CD14-positive monocyte (primary cell): ENCODE measurements at regions not wholly inside any gene's neighbourhood (a gene's known extent, or its start where the extent isn't known, plus 50 kb on each side); places are given as distances from the start of the nearest gene placed in this dataset.

ENCODE experiments used
- DNase-seq, 3 donors: peaks; one replicate each; pipeline ENCODE4 v3.0.0-alpha.2; 2011 to 2022
- H2AFZ ChIP-seq: 2 replicates; pipeline ENCODE4 v1.6.0; 2012; ENCODE audit warnings: mild to moderate bottlenecking, low read depth, low read length, inconsistent platforms; ENCODE audit not compliant: insufficient read depth, poor library complexity, severe bottlenecking
- H3K27ac ChIP-seq, 2 donors: 1 replicate in 1 of 2; 2 replicates in 1 of 2; pipeline ENCODE4 v1.5.1; 2012 to 2013; ENCODE audit warnings: low read length in 2 of 2, control low read depth in 1 of 2, inconsistent platforms in 1 of 2, low read depth in 1 of 2, mild to moderate bottlenecking in 1 of 2
- H3K27me3 ChIP-seq, 2 donors: one replicate each; pipeline versions ENCODE4 v1.6.0 to v1.6.1; 2011 to 2013; ENCODE audit warnings: low read length in 2 of 2; ENCODE audit not compliant: control insufficient read depth in 2 of 2, insufficient read depth in 2 of 2
- H3K36me3 ChIP-seq, 2 donors: replicated peaks in 1 of 2; 1 replicate in 1 of 2; 2 replicates in 1 of 2; pipeline versions ENCODE4 v1.5.1 to v1.6.1; 2012 to 2013; ENCODE audit warnings: low read length in 2 of 2, control low read depth in 1 of 2, inconsistent platforms in 1 of 2, mild to moderate bottlenecking in 1 of 2; ENCODE audit not compliant: insufficient read depth in 2 of 2, control insufficient read depth in 1 of 2
- H3K4me1 ChIP-seq, 2 donors: 1 replicate in 1 of 2; 2 replicates in 1 of 2; pipeline versions ENCODE4 v1.5.1 to v1.6.1; 2012 to 2013; ENCODE audit warnings: low read length in 2 of 2, control low read depth in 1 of 2, inconsistent platforms in 1 of 2, mild to moderate bottlenecking in 1 of 2, moderate library complexity in 1 of 2; ENCODE audit not compliant: insufficient read depth in 2 of 2, control insufficient read depth in 1 of 2
- H3K4me2 ChIP-seq: replicated peaks from 2 replicates; pipeline ENCODE3; 2012; ENCODE audit warnings: low read length, moderate library complexity, mild to moderate bottlenecking; ENCODE audit not compliant: poor library complexity, severe bottlenecking; ENCODE audit errors: extremely low read depth
- H3K4me3 ChIP-seq, 3 experiments: fragments of 200-600 bp in 1 of 3; sonication (generic) in 1 of 3; replicated peaks in 1 of 3; 1 replicate in 2 of 3; 2 replicates in 1 of 3; pipeline ENCODE4 v1.5.1; 2011 to 2013; ENCODE audit warnings: low read length in 3 of 3, mild to moderate bottlenecking in 3 of 3, control low read depth in 2 of 3, low read depth in 2 of 3, inconsistent platforms in 1 of 3, moderate library complexity in 1 of 3
- H3K79me2 ChIP-seq: 2 replicates; pipeline ENCODE4 v1.6.0; 2012; ENCODE audit warnings: mild to moderate bottlenecking, control low read depth, inconsistent platforms, low read length, moderate library complexity; ENCODE audit not compliant: insufficient read depth
- H3K9ac ChIP-seq: 2 replicates; pipeline ENCODE4 v1.6.0; 2017; ENCODE audit warnings: low read length, mild to moderate bottlenecking; ENCODE audit not compliant: insufficient read depth, poor library complexity, severe bottlenecking
- H3K9me3 ChIP-seq, 2 donors: replicated peaks in 1 of 2; 1 replicate in 1 of 2; 2 replicates in 1 of 2; pipeline versions ENCODE4 v1.5.1 to v1.6.1; 2012 to 2013; ENCODE audit warnings: low read length in 2 of 2, control low read depth in 1 of 2; ENCODE audit not compliant: control insufficient read depth in 1 of 2, insufficient read depth in 1 of 2
- H4K20me1 ChIP-seq: 2 replicates; pipeline ENCODE4 v1.6.0; 2012; ENCODE audit warnings: mild to moderate bottlenecking, low read length, control low read depth, moderate library complexity; ENCODE audit not compliant: insufficient read depth
- H3K27ac Mint-ChIP-seq, 7 donors: one replicate each; pipeline ENCODE4 v1.8.0; 2020; ENCODE audit warnings: mild to moderate bottlenecking in 7 of 7, mixed read lengths in 7 of 7, moderate library complexity in 6 of 7, inconsistent platforms in 2 of 7
- H3K27me3 Mint-ChIP-seq, 3 donors: one replicate each; pipeline ENCODE4 v1.8.0; 2021 to 2022; ENCODE audit warnings: low read depth in 3 of 3, mild to moderate bottlenecking in 3 of 3, mixed read lengths in 3 of 3, moderate library complexity in 3 of 3, inconsistent platforms in 1 of 3
- H3K36me3 Mint-ChIP-seq, 2 donors: one replicate each; pipeline ENCODE4 v1.8.0; 2020; ENCODE audit warnings: mixed read lengths in 2 of 2, inconsistent platforms in 1 of 2, mild to moderate bottlenecking in 1 of 2
- H3K4me1 Mint-ChIP-seq: one replicate; pipeline ENCODE4 v1.8.0; 2020; ENCODE audit warnings: mild to moderate bottlenecking, mixed read lengths
- H3K4me3 Mint-ChIP-seq, 2 donors: one replicate each; pipeline ENCODE4 v1.8.0; 2020; ENCODE audit warnings: mild to moderate bottlenecking in 2 of 2, mixed read lengths in 2 of 2, moderate library complexity in 1 of 2
- H3K9me3 Mint-ChIP-seq, 7 donors: one replicate each; pipeline ENCODE4 v1.8.0; 2020 to 2022; ENCODE audit warnings: mixed read lengths in 7 of 7, mild to moderate bottlenecking in 6 of 7, moderate library complexity in 6 of 7, inconsistent platforms in 2 of 7
- whole genome bisulfite sequencing: methylation state at CpG from one replicate; pipeline ENCODE4 v1.1.5; 2013; ENCODE audit warnings: missing lambda C conversion rate; ENCODE audit not compliant: insufficient coverage; 5-methylcytosine and 5-hydroxymethylcytosine counted together
- intact Hi-C, 2 donors: fragments of 100-400 bp; cut with micrococcal nuclease; formaldehyde crosslinking; loops; one replicate each; pipeline versions ENCODE4 v1.15.0 to v1.15.1; 2023
- TF ChIP-seq, protein P1 (sequence below): fragments of 200-600 bp; IDR thresholded peaks from one replicate; pipeline ENCODE4 v1.8.0; 2022; ENCODE audit warnings: antibody characterized with exemption, mild to moderate bottlenecking

DNA sequence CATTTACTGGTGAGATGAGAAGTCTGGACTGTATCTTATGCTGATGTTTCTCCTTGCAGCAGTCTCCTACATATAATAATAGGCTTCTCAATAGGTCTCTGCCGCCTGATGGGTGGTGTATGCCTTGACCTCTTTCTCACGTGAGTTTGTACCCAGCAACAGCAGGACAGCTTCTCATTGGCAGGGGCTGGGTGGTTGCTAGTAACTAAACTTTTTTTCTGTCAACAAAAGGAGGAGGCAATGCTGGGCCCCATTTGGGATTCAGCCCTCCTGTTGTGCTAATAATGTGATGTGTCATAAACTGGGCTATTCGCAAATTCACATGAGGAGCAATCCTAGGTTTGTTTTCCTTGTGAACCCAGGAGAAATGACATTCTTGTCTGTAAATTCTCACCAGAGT, 533.6 kb downstream of the GATA3 start:
- Mint-ChIP-seq H3K27ac (no peak overlapping the region), H3K9me3 (peaks cover 0 to 7% (median 2%) of the 10 kb centered on the region in 7 donors), H3K36me3 (no peaks in the 10 kb centered on the region), H3K4me3 (no peak overlapping the region), H3K4me1 (no peaks in the 10 kb centered on the region), H3K27me3 (peaks cover 0 to 1% (median 0%) of the 10 kb centered on the region in 3 donors)
- H3K27ac ChIP-seq, result no peak overlapping the region
- intact Hi-C loops, result no loop called here
- DNase-seq, result no peak
- no peaks in the 10 kb centered on the region for H3K36me3 ChIP-seq
- no peak overlapping the region for H3K4me2 ChIP-seq
- no peaks in the 10 kb centered on the region for H3K27me3 ChIP-seq
- no peaks in the 10 kb centered on the region for H3K9me3 ChIP-seq
- H3K4me1 ChIP-seq, result no peaks in the 10 kb centered on the region
- no peak overlapping the region for H3K4me3 ChIP-seq
- H2AFZ ChIP-seq, result no peak overlapping the region
- no peaks in the 10 kb centered on the region for H4K20me1 ChIP-seq
- TF ChIP-seq, protein P1, sequence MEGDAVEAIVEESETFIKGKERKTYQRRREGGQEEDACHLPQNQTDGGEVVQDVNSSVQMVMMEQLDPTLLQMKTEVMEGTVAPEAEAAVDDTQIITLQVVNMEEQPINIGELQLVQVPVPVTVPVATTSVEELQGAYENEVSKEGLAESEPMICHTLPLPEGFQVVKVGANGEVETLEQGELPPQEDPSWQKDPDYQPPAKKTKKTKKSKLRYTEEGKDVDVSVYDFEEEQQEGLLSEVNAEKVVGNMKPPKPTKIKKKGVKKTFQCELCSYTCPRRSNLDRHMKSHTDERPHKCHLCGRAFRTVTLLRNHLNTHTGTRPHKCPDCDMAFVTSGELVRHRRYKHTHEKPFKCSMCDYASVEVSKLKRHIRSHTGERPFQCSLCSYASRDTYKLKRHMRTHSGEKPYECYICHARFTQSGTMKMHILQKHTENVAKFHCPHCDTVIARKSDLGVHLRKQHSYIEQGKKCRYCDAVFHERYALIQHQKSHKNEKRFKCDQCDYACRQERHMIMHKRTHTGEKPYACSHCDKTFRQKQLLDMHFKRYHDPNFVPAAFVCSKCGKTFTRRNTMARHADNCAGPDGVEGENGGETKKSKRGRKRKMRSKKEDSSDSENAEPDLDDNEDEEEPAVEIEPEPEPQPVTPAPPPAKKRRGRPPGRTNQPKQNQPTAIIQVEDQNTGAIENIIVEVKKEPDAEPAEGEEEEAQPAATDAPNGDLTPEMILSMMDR, result no peak
- H3K9ac ChIP-seq, result no peak overlapping the region
- H3K79me2 ChIP-seq, result no peaks in the 10 kb centered on the region
- no CpG with 5 or more reads among the region's 3 CpGs for WGBS

DNA sequence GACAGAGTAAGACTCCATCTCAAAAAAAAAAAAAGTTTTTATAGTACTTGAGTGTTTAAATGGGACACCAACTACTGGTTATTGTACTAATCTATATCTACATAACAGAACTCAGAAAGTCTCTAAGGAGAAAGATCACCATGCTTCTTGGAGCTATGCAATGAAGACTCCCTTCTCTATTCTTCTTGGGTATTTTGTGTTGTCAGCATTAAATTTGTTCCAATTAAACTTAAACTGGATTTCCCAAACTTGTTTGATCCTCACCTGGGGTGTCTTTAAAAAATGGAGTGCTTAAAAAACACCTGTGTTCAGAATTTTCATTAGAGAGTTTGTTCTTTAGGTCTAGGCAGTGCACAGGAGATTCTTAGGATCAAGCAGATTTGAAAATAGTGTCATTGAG, 536.0 kb downstream of the GATA3 start:
- Histone ChIP-seq H3K27ac (no peak overlapping the region), H3K36me3 (no peaks in the 10 kb centered on the region)
- no peak overlapping the region for H3K4me3 Mint-ChIP-seq

More for the DNA sequence above, 536.0 kb downstream of the GATA3 start:
- H4K20me1 ChIP-seq, result no peaks in the 10 kb centered on the region
- Mint-ChIP-seq H3K4me1 (no peaks in the 10 kb centered on the region), H3K9me3 (peaks cover 0 to 3% (median 0%) of the 10 kb centered on the region in 7 donors), H3K27me3 (peaks cover 0 to 1% (median 0%) of the 10 kb centered on the region in 3 donors), H3K27ac (no peak overlapping the region), H3K36me3 (no peaks in the 10 kb centered on the region)
- no peaks in the 10 kb centered on the region for H3K4me1 ChIP-seq
- intact Hi-C loops, result no loop called here
- H3K9me3 ChIP-seq, result no peaks in the 10 kb centered on the region
- H2AFZ ChIP-seq, result no peak overlapping the region
- no peak overlapping the region for H3K4me2 ChIP-seq
- H3K79me2 ChIP-seq, result no peaks in the 10 kb centered on the region
- H3K27me3 ChIP-seq, result no peaks in the 10 kb centered on the region
- TF ChIP-seq, protein P1, result no peak
- H3K4me3 ChIP-seq, result no peak overlapping the region
- H3K9ac ChIP-seq, result no peak overlapping the region
- no peak for DNase-seq
